HepG2 (cell line): ENCODE measurements at regions not wholly inside any gene's neighbourhood (a gene's known extent, or its start where the extent isn't known, plus 50 kb on each side); places are given as distances from the start of the nearest gene placed in this dataset.

Experiments used
- ATAC-seq: fragments of 200-7000 bp; cut with Tn5 transposase; 3 replicates; pipeline ENCODE4 v1.9.1; 2020; ENCODE audit warnings: mild to moderate bottlenecking, moderate library complexity
- BruUV-seq: library from RNA; stranded (reverse); fragments of 400-500 nt; replicated peaks from 2 replicates; lab custom pipeline; 2021; lab: Mats Ljungman, UMichigan
- CTCF ChIA-PET: fragments of 300-600 bp; formaldehyde crosslinking; extraction: SDS; loops from one replicate; lab custom pipeline; 2021; ENCODE audit warnings: low total read pairs, inconsistent platforms, low intra/inter-chr PET ratio; lab: Yijun Ruan, JAX
- POLR2A ChIA-PET: fragments of 350-600 bp; sonication (Branson Sonifier 250); formaldehyde crosslinking; loops from one replicate; lab custom pipeline; 2020; ENCODE audit warnings: antibody characterized with exemption, inconsistent platforms; lab: Yijun Ruan, JAX
- DNase-seq: peaks from one replicate; pipeline ENCODE4 v3.0.0-alpha.2; 2015; ENCODE audit warnings: low spot score
- FAIRE-seq: peaks from 3 replicates; lab custom pipeline; 2011; peaks lifted over from hg19 to GRCh38; lab: Jason Lieb, UNC
- H2AFZ ChIP-seq: one replicate; pipeline ENCODE4 v1.6.1; 2011; ENCODE audit warnings: low read length, inconsistent platforms
- H3K27ac ChIP-seq: fragments of 300-600 bp; 3 replicates; pipeline ENCODE4 v1.8.0; 2011; ENCODE audit warnings: mixed run types, mild to moderate bottlenecking, mixed read lengths, low read length, inconsistent platforms; ENCODE audit not compliant: insufficient read depth; ENCODE audit errors: extremely low read length
- H3K27me3 ChIP-seq, 2 experiments: fragments of 200-600 bp in 1 of 2; 2 replicates in 1 of 2; 3 replicates in 1 of 2; pipeline versions ENCODE4 v1.6.0 to v1.8.0; 2011; ENCODE audit warnings: low read length in 2 of 2, mild to moderate bottlenecking in 2 of 2, moderate library complexity in 2 of 2, inconsistent platforms in 1 of 2; ENCODE audit not compliant: insufficient read depth in 2 of 2, control insufficient read depth in 1 of 2
- H3K36me3 ChIP-seq, 2 experiments: fragments of 200-600 bp in 1 of 2; replicated peaks in 1 of 2; 2 replicates in 1 of 2; 3 replicates in 1 of 2; pipeline versions ENCODE4 v1.5.1 to v1.8.0; 2011; ENCODE audit warnings: low read length in 2 of 2, inconsistent platforms in 1 of 2; ENCODE audit not compliant: insufficient read depth in 2 of 2, control insufficient read depth in 1 of 2
- H3K4me1 ChIP-seq: 2 replicates; pipeline ENCODE4 v1.5.1; 2012; ENCODE audit warnings: low read length, inconsistent platforms; ENCODE audit not compliant: insufficient read depth
- H3K4me2 ChIP-seq: 2 replicates; pipeline ENCODE4 v1.6.0; 2011; ENCODE audit warnings: low read depth, low read length, inconsistent platforms
- H3K4me3 ChIP-seq, 3 experiments: fragments of 200-600 bp in 1 of 3; sonication (generic), shearing (Covaris generic) in 1 of 3; replicated peaks in 1 of 3; 2 replicates each; pipeline ENCODE4 v1.5.1; 2011 to 2016; ENCODE audit warnings: low read length in 3 of 3, inconsistent platforms in 2 of 3, low read depth in 2 of 3, mild to moderate bottlenecking in 2 of 3, control low read depth in 1 of 3, mixed read lengths in 1 of 3; ENCODE audit not compliant: insufficient read depth in 1 of 3
- H3K79me2 ChIP-seq: one replicate; pipeline ENCODE4 v1.6.1; 2011; ENCODE audit warnings: low read length, inconsistent platforms; ENCODE audit not compliant: insufficient read depth
- H3K9ac ChIP-seq: 2 replicates; pipeline ENCODE4 v1.6.0; 2011; ENCODE audit warnings: mild to moderate bottlenecking, low read depth, low read length, inconsistent platforms; ENCODE audit not compliant: insufficient read depth
- H3K9me3 ChIP-seq: 2 replicates; pipeline ENCODE4 v1.5.1; 2012; ENCODE audit warnings: mild to moderate bottlenecking, low read length
- H4K20me1 ChIP-seq: 2 replicates; pipeline ENCODE4 v1.6.0; 2011; ENCODE audit warnings: inconsistent platforms, mild to moderate bottlenecking, low read length, moderate library complexity; ENCODE audit not compliant: insufficient read depth
- ATF1 ChIP-seq: IDR thresholded peaks from 2 replicates; pipeline ENCODE4 v1.6.1; 2016; ENCODE audit warnings: mild to moderate bottlenecking, control low read depth
- ATRX ChIP-seq: sonication (generic); formaldehyde crosslinking; IDR thresholded peaks from 2 replicates; pipeline ENCODE4 v1.4.0; 2020; ENCODE audit warnings: missing genetic modification reagents, borderline replicate concordance
- HNF4G ChIP-seq, 2 experiments: sonication (generic) in 1 of 2; formaldehyde crosslinking in 1 of 2; IDR thresholded peaks; 2 replicates each; pipeline versions ENCODE4 v1.4.0 to v1.6.1; 2011 to 2020; ENCODE audit warnings: borderline replicate concordance in 2 of 2, low read depth in 2 of 2, mild to moderate bottlenecking in 2 of 2, low read length in 1 of 2, missing genetic modification reagents in 1 of 2, moderate library complexity in 1 of 2
- MAF1 ChIP-seq: sonication (generic); formaldehyde crosslinking; IDR thresholded peaks from 2 replicates; pipeline ENCODE4 v1.5.0; 2020; ENCODE audit warnings: missing genetic modification reagents, borderline replicate concordance
- THAP9 ChIP-seq: sonication (generic); formaldehyde crosslinking; IDR thresholded peaks from 2 replicates; pipeline ENCODE4; 2020; ENCODE audit warnings: missing genetic modification reagents, mild to moderate bottlenecking, borderline replicate concordance
- YEATS2 ChIP-seq: sonication (generic); formaldehyde crosslinking; IDR thresholded peaks from 2 replicates; pipeline ENCODE4 v1.4.0; 2020; ENCODE audit warnings: missing genetic modification reagents, borderline replicate concordance
- ZNF234 ChIP-seq: sonication (generic); formaldehyde crosslinking; conservative IDR thresholded peaks from 2 replicates; pipeline ENCODE4 v1.5.1; 2020; ENCODE audit warnings: mild to moderate bottlenecking, missing genetic modification reagents
- ZNF235 ChIP-seq: sonication (generic); formaldehyde crosslinking; IDR thresholded peaks from 2 replicates; pipeline ENCODE4 v1.8.1; 2023; ENCODE audit warnings: mild to moderate bottlenecking, missing genetic modification reagents, borderline replicate concordance
- ZNF296 ChIP-seq: sonication (generic); formaldehyde crosslinking; conservative IDR thresholded peaks from 2 replicates; pipeline ENCODE4 v1.5.0; 2020; ENCODE audit warnings: mild to moderate bottlenecking, missing genetic modification reagents
- ZNF333 ChIP-seq: sonication (generic); formaldehyde crosslinking; IDR thresholded peaks from 2 replicates; pipeline ENCODE4 v1.4.0; 2020; ENCODE audit warnings: mild to moderate bottlenecking, missing genetic modification reagents, borderline replicate concordance
- ZNF570 ChIP-seq: sonication (generic); formaldehyde crosslinking; IDR thresholded peaks from 2 replicates; pipeline ENCODE4 v1.4.0; 2020; ENCODE audit warnings: mild to moderate bottlenecking, missing genetic modification reagents, borderline replicate concordance
- WGBS: methylation state at CpG from one replicate; pipeline ENCODE4 v1.1.6; 2017; ENCODE audit warnings: low lambda C conversion rate; 5-methylcytosine and 5-hydroxymethylcytosine counted together
- in situ Hi-C: cut with HindIII; loops from 2 replicates; pipeline ENCODE4 v1.10.0; 2017; ENCODE audit warnings: low pct_unique_long_range_greater_than_20kb; ENCODE audit not compliant: extremely low pct_ligation_motif_present
- intact Hi-C: fragments of 100-400 bp; cut with micrococcal nuclease; formaldehyde crosslinking; loops from one replicate; pipeline ENCODE4 v1.10.0; 2022; ENCODE audit not compliant: unreplicated experiment
- TF ChIP-seq, protein P1 (sequence below): sonication (generic); formaldehyde crosslinking; conservative IDR thresholded peaks from 2 replicates; pipeline ENCODE4 v1.8.0; 2022; ENCODE audit warnings: low read depth, missing genetic modification reagents
- TF ChIP-seq, protein P2 (sequence below): IDR thresholded peaks from 2 replicates; pipeline ENCODE4 v1.6.1; 2016; ENCODE audit warnings: mild to moderate bottlenecking, missing biosample characterization, missing genetic modification reagents
- TF ChIP-seq, protein P3 (sequence below): sonication (generic); formaldehyde crosslinking; IDR thresholded peaks from 2 replicates; pipeline ENCODE4 v1.4.0; 2020; ENCODE audit warnings: mild to moderate bottlenecking, missing genetic modification reagents

DNA sequence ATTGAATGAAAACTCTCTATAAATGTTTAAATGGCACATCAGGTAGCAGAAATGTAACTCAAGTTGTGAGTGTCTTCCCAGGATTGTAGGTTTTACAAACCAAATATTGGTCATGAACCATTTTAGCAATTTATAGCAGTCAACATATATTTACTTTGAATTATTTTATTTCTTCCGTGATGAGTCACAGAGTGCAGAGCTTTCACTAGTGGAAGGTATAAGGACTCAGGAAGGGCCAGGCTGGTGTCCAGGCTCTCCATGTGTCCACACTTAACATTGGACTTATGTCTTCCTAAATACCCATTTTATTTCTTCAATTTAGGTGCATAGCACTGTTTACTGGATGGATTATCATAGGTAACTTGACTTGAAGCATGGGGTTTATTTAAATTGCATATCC, 120.9 kb downstream of the OLIG3 start (continued):
- no peak for TF ChIP-seq THAP9
- TF ChIP-seq ZNF235 (CRISPR knock-in tag), result no peak
- no peak for TF ChIP-seq ZNF234
- no peak for TF ChIP-seq ZNF296 (CRISPR knock-in tag)
- no peak for TF ChIP-seq YEATS2
- no peak for TF ChIP-seq ZNF570 (CRISPR knock-in tag)

GRCh38 chr6:137372532-137372931, 121.7 kb downstream of the OLIG3 start:
- in situ Hi-C loops, result no loop called here
- ATAC-seq (no peak), FAIRE-seq (no peak), DNase-seq (no peak)
- Histone ChIP-seq H3K27ac (no peak overlapping the region), H3K4me3 (no peak overlapping the region), H2AFZ (peak overlapping the region; percentile 57), H3K9ac (no peak overlapping the region), H3K27me3 (no peaks in the 10 kb centered on the region), H3K4me1 (peaks cover 27% of the 10 kb centered on the region), H3K4me2 (no peak overlapping the region), H3K9me3 (no peaks in the 10 kb centered on the region), H3K79me2 (no peaks in the 10 kb centered on the region), H4K20me1 (no peaks in the 10 kb centered on the region), H3K36me3 (no peaks in the 10 kb centered on the region)
- ChIA-PET CTCF (no interaction called here), POLR2A (interaction anchor here (1.1 kb wide), 1 partner anchor 15 kb away, joined by 4 read pairs; no protein-coding TSS in a partner anchor)
- BruUV-seq, result no TSS peak
- intact Hi-C loops, result no loop called here
- 97% methylated on average over 2 of the region's 2 CpGs for WGBS
- TF ChIP-seq ATF1 (CRISPR knock-in tag) (no peak), MAF1 (CRISPR knock-in tag) (no peak), YEATS2 (no peak), HNF4G (IDR thresholded peaks at IDR 0.05; ENCODE audit: borderline replicate concordance, low read depth, low read length) (no peak), HNF4G (CRISPR knock-in tag; IDR thresholded peaks at IDR 0.05; ENCODE audit: borderline replicate concordance, low read depth) (no peak), ATRX (CRISPR knock-in tag) (no peak), ZNF333 (CRISPR knock-in tag) (no peak)
- TF ChIP-seq, protein P1, sequence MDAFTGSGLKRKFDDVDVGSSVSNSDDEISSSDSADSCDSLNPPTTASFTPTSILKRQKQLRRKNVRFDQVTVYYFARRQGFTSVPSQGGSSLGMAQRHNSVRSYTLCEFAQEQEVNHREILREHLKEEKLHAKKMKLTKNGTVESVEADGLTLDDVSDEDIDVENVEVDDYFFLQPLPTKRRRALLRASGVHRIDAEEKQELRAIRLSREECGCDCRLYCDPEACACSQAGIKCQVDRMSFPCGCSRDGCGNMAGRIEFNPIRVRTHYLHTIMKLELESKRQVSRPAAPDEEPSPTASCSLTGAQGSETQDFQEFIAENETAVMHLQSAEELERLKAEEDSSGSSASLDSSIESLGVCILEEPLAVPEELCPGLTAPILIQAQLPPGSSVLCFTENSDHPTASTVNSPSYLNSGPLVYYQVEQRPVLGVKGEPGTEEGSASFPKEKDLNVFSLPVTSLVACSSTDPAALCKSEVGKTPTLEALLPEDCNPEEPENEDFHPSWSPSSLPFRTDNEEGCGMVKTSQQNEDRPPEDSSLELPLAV, result no peak
- TF ChIP-seq, protein P2, sequence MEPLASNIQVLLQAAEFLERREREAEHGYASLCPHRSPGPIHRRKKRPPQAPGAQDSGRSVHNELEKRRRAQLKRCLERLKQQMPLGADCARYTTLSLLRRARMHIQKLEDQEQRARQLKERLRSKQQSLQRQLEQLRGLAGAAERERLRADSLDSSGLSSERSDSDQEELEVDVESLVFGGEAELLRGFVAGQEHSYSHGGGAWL, result no peak
- TF ChIP-seq, protein P3, sequence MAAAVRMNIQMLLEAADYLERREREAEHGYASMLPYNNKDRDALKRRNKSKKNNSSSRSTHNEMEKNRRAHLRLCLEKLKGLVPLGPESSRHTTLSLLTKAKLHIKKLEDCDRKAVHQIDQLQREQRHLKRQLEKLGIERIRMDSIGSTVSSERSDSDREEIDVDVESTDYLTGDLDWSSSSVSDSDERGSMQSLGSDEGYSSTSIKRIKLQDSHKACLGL (CRISPR knock-in tag), result no peak
